ENCODE measurements at regions not wholly inside any gene's neighbourhood (a gene's known extent, or its start where the extent isn't known, plus 50 kb on each side); places are given as distances from the start of the nearest gene placed in this dataset.

GRCh38 chr7:155925682-155926081 lies 113.4 kb upstream of the SHH start:
- TF ChIP-seq TEAD4 (IDR thresholded peaks at IDR 0.05) (no peak), ZBTB7A (IDR thresholded peaks at IDR 0.05; ENCODE audit: low read depth) (no peak), TCF12 (IDR thresholded peaks at IDR 0.05; ENCODE audit: low read depth) (no peak), RAD21 (IDR thresholded peaks at IDR 0.05; ENCODE audit: low read depth) (no peak)

Data from Ishikawa (cell line).